COLO668 (cell line): ENCODE measurements at regions not wholly inside any gene's neighbourhood (a gene's known extent, or its start where the extent isn't known, plus 50 kb on each side); places are given as distances from the start of the nearest gene placed in this dataset.
"Not testable (repeated sequence)": the region's sequence is repeated elsewhere in the genome, so short reads cannot be mapped to it uniquely, and the experiment has no call there.

Experiments
- DNase-seq: peaks from one replicate; lab custom pipeline; 2025; ENCODE audit not compliant: unreplicated experiment; lab: John Stamatoyannopoulos, UW

- no peak for DNase-seq
Observed at GRCh38 chr5:29134418-29134817, 2059.1 kb upstream of the CDH6 start.

- no peak for DNase-seq
Observed at GRCh38 chr5:29131285-29131684, 2062.2 kb upstream of the CDH6 start.

GRCh38 chr5:29130786-29131185 is 2062.7 kb upstream of the CDH6 start:
- no peak for DNase-seq

- not testable (repeated sequence) for DNase-seq
Observed at GRCh38 chr5:29127524-29128156, 2065.8 kb upstream of the CDH6 start.

- not testable (repeated sequence) for DNase-seq
Observed at GRCh38 chr5:29126462-29126861, 2067.0 kb upstream of the CDH6 start.

GRCh38 chr5:29122306-29122705 is 2071.2 kb upstream of the CDH6 start:
- DNase-seq = no peak

- no peak for DNase-seq
Observed at GRCh38 chr5:29114331-29114768, 2076.0 kb upstream of the CDH9 start.

GRCh38 chr5:29113516-29113915 is 2075.1 kb upstream of the CDH9 start:
- DNase-seq = no peak

GRCh38 chr5:29099585-29099984 is 2061.2 kb upstream of the CDH9 start:
- DNase-seq = no peak

GRCh38 chr5:29089591-29090130 is 2051.3 kb upstream of the CDH9 start:
- DNase-seq = no peak

GRCh38 chr5:29085142-29085541 is 2046.8 kb upstream of the CDH9 start:
- DNase-seq = no peak

- DNase-seq = no peak
Observed at GRCh38 chr5:29079771-29080170, 2041.4 kb upstream of the CDH9 start.

- DNase-seq = no peak
Observed at GRCh38 chr5:29077451-29077850, 2039.1 kb upstream of the CDH9 start.

GRCh38 chr5:29069104-29069402 is 2030.7 kb upstream of the CDH9 start:
- no peak for DNase-seq

GRCh38 chr5:29061381-29061780 is 2023.0 kb upstream of the CDH9 start:
- no peak for DNase-seq

GRCh38 chr5:29054694-29055093 is 2016.3 kb upstream of the CDH9 start:
- DNase-seq = no peak

- no peak for DNase-seq
Observed at GRCh38 chr5:29054282-29054681, 2015.9 kb upstream of the CDH9 start.

- no peak for DNase-seq
Observed at GRCh38 chr5:29051509-29051908, 2013.1 kb upstream of the CDH9 start.

GRCh38 chr5:29042152-29042551 is 2003.8 kb upstream of the CDH9 start:
- no peak for DNase-seq

GRCh38 chr5:29040404-29040803 is 2002.0 kb upstream of the CDH9 start:
- no peak for DNase-seq

GRCh38 chr5:29039994-29040393 is 2001.6 kb upstream of the CDH9 start:
- DNase-seq = no peak

- no peak for DNase-seq
Observed at GRCh38 chr5:29037716-29038115, 1999.3 kb upstream of the CDH9 start.

GRCh38 chr5:29024052-29024451 is 1985.7 kb upstream of the CDH9 start:
- no peak for DNase-seq
